ENCODE measurements at regions not wholly inside any gene's neighbourhood (a gene's known extent, or its start where the extent isn't known, plus 50 kb on each side); places are given as distances from the start of the nearest gene placed in this dataset.

DNA sequence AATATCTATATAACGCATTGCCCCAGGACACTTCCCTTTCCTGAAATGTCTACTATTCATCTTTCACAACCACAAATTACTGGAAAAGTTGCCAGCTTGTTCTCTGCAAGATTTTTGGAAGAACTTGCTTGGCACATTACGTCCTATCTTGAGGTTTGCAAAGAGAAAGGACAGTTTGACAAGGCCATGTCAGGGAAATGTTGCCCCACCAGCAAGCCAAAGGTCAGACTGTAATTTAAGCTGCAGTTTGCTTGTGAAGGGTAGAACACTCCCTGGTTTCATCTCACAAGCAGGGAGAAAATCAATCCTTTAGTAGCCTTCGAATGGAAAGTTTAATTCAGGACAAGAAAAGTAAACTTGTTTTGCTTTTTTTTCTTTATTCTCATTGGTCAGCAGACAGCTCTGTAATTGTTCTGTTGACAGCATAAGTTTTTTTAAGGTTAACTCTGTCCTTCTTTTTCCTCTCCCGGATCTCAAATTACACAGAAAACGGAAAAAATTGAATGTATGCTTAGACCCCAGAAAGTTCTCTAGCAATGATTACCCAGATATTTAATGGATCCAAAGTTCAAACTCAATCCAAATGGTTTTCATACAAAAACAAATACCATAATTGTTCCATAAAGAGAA, 541.8 kb upstream of the NRSN1 start:
- 48 to 67% (median 55%) methylated on average over 5 of the region's 5 CpGs for whole genome bisulfite sequencing, 5 donors
- peaks cover 0 to 4% (median 0%) of the 10 kb centered on the region in 8 donors for H3K9me3 ChIP-seq
- no peak for DNase-seq
- intact Hi-C loops (cut with DNase I; ENCODE audit: low total_unique reads) = no loop called here
- no peaks in the 10 kb centered on the region for H3K36me3 ChIP-seq
- no peak for TF ChIP-seq CTCF (IDR thresholded peaks at IDR 0.05 in 8 of 11, conservative IDR thresholded peaks at IDR 0.05 in 3 of 11)
- no peak for TF ChIP-seq POLR2A (IDR thresholded peaks at IDR 0.05)
- no peak for TF ChIP-seq POLR2AphosphoS5 (IDR thresholded peaks at IDR 0.05)
- no peak overlapping the region for H3K4me3 ChIP-seq
- no peaks in the 10 kb centered on the region for H3K27me3 ChIP-seq (replicated peaks in 1 of 7)
- H3K27ac ChIP-seq = peak overlapping the region in 2 of 8 donors; percentile 17 to 28
- no peaks in the 10 kb centered on the region for H3K4me1 ChIP-seq

DNA sequence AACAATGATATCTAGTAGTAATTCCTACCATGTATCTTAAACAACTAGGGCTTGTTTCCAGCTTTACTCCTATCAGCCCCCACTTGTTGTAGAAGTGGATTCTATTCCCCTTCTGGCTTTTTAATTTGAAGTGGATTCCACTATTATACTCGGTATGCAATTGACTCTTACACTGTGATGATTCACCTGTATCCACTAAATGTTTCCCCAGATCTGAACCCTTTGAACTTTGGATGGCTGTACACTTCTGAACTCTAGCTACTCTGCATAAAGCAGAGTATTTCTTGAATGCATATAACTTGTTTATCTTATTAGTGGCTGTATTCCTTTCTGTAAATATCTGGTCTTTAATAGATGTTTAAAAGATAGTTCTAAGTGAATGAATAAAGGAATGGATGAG, 538.4 kb upstream of the NRSN1 start:
- no peak for DNase-seq
- intact Hi-C loops (cut with DNase I; ENCODE audit: low total_unique reads) = no loop called here
- TF ChIP-seq CTCF (IDR thresholded peaks at IDR 0.05 in 8 of 11, conservative IDR thresholded peaks at IDR 0.05 in 3 of 11) (no peak), POLR2A (IDR thresholded peaks at IDR 0.05) (no peak), POLR2AphosphoS5 (IDR thresholded peaks at IDR 0.05) (no peak)
- peaks cover 0 to 7% (median 0%) of the 10 kb centered on the region in 8 donors for H3K9me3 ChIP-seq
- no peaks in the 10 kb centered on the region for H3K27me3 ChIP-seq (replicated peaks in 1 of 7)
- no peak overlapping the region for H3K4me3 ChIP-seq
- no peaks in the 10 kb centered on the region for H3K36me3 ChIP-seq
- H3K27ac ChIP-seq = no peak overlapping the region
- 32 to 68% (median 57%) methylated on average over 1 of the region's 1 CpG for WGBS, 5 donors
- no peaks in the 10 kb centered on the region for H3K4me1 ChIP-seq

DNA sequence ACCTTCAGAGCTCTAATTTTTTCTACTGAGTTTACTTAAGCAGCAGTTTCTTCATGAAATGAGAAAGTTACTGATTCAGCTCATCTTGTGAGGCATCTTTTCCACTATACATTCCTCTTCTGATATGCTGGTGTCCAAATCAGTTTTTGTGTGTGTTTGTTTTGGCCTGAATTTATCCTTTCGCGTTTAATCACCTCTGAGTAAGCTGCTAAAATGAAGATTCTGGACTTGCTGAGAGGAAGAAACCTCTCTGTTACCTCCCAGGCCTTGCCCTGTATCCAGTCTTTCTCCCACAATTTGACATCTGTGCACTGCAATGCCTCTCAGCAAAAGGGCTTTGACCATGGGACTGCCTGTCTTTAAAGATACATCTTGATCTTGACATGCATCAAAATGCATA, 536.2 kb upstream of the NRSN1 start:
- 24 to 84% (median 78%) methylated on average over 2 of the region's 2 CpGs for whole genome bisulfite sequencing, 5 donors

DNA sequence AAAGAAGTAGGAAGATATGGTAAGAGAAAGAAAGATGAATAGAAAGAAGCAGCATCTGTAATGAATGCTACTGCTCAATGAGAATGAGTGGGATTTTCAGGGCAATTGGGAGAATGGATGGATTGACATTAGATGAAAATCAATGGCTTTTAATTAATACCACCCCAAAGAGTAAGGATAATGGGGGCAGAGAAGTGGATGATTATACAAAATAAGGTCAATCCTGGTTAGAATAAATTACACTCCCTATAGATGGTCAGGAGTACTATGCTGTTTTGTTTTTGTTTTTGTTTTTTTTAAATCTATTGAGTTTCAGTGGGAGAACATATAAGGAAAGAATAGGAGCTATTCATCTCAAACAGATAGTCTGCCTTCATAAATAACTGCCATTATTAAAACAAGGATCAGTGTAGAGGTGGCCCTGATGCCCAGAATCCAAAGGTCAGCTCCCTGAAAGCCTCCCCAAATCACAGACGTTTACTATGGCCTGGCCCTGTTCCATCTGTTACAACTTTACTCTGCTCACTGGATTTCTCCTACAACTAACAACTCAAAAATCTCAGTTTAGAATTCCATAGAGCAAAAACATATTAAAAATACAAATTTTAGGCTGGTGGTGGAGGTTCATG, 535.4 kb upstream of the NRSN1 start:
- Histone ChIP-seq H3K27ac (no peak overlapping the region), H3K4me3 (no peak overlapping the region), H3K27me3 (replicated peaks in 1 of 7) (no peaks in the 10 kb centered on the region), H3K4me1 (no peaks in the 10 kb centered on the region), H3K36me3 (no peaks in the 10 kb centered on the region), H3K9me3 (peaks cover 0 to 24% (median under 1%) of the 10 kb centered on the region in 8 donors)
- DNase-seq = no peak
- TF ChIP-seq POLR2A (IDR thresholded peaks at IDR 0.05) (no peak), POLR2AphosphoS5 (IDR thresholded peaks at IDR 0.05) (no peak), CTCF (IDR thresholded peaks at IDR 0.05 in 8 of 11, conservative IDR thresholded peaks at IDR 0.05 in 3 of 11) (no peak)
- intact Hi-C loops (cut with DNase I; ENCODE audit: low total_unique reads) = no loop called here
- 25 to 75% (median 61%) methylated on average over 1 of the region's 1 CpG for WGBS, 5 donors

More for the DNA sequence above, 536.2 kb upstream of the NRSN1 start:
- TF ChIP-seq POLR2A (IDR thresholded peaks at IDR 0.05) (no peak), POLR2AphosphoS5 (IDR thresholded peaks at IDR 0.05) (no peak)
- intact Hi-C loops (cut with DNase I; ENCODE audit: low total_unique reads) = no loop called here
- Histone ChIP-seq H3K4me3 (no peak overlapping the region), H3K4me1 (no peaks in the 10 kb centered on the region), H3K36me3 (no peaks in the 10 kb centered on the region), H3K27ac (no peak overlapping the region), H3K27me3 (replicated peaks in 1 of 7) (no peaks in the 10 kb centered on the region), H3K9me3 (peaks cover 0 to 17% (median 0%) of the 10 kb centered on the region in 8 donors)
- DNase-seq = no peak
